NCI-H82 treated with DMSO at 0.1 percent for 48 hours (cell line): ENCODE measurements at regions not wholly inside any gene's neighbourhood (a gene's known extent, or its start where the extent isn't known, plus 50 kb on each side); places are given as distances from the start of the nearest gene placed in this dataset.
"Not testable (repeated sequence)": the region's sequence is repeated elsewhere in the genome, so short reads cannot be mapped to it uniquely, and the experiment has no call there.

Experiments
- DNase-seq: peaks from one replicate; lab custom pipeline; 2025; ENCODE audit not compliant: unreplicated experiment; lab: John Stamatoyannopoulos, UW

- DNase-seq, result no peak
Observed at GRCh38 chr1:67611846-67612245, 73.2 kb upstream of the GADD45A start.

- DNase-seq, result no peak
Observed at GRCh38 chr1:67612788-67613241, 72.2 kb upstream of the GADD45A start.

DNA sequence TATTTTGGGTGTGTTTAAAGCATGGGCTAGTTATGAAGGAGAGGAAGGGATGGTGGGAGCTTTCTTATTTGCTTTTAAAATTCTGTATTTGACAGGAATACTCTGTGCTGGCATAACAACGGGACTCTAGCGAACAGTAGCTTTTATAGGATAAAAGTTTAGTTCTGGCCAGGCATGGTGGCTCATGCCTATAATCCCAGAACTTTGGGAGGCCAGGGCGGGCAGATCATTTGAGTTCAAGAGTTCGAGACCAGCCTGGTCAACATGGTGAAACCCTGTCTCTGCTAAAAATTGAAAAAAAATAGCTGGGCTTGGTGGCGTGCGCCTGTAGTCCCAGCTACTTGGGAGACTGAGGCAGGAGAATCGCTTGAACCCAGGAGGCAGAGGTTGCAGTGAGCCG lies 71.5 kb upstream of the GADD45A start:
- not testable (repeated sequence) for DNase-seq

GRCh38 chr1:67614511-67614934 lies 70.5 kb upstream of the GADD45A start:
- DNase-seq, result no peak

DNA sequence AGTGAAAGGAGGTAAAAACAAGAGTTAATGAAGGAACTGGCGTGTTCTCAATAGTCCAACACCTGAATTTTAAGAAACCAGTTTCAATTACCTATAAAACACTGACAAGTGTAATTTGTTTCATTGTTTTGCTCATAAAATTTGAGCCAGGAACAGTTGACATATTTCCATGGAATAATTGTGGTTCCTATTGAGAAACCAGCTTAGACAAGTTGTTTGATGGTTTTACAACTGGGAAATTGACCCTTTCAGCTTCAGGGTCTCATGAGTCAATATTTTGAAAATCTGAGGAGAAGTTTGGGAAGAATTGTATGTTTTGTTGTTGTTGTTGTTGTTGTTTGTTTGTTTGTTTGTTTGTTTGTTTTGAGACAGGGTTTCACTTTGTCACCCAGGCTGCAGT lies 69.1 kb upstream of the GADD45A start:
- no peak for DNase-seq

GRCh38 chr1:67616394-67616985 lies 68.5 kb upstream of the GADD45A start:
- no peak for DNase-seq

DNA sequence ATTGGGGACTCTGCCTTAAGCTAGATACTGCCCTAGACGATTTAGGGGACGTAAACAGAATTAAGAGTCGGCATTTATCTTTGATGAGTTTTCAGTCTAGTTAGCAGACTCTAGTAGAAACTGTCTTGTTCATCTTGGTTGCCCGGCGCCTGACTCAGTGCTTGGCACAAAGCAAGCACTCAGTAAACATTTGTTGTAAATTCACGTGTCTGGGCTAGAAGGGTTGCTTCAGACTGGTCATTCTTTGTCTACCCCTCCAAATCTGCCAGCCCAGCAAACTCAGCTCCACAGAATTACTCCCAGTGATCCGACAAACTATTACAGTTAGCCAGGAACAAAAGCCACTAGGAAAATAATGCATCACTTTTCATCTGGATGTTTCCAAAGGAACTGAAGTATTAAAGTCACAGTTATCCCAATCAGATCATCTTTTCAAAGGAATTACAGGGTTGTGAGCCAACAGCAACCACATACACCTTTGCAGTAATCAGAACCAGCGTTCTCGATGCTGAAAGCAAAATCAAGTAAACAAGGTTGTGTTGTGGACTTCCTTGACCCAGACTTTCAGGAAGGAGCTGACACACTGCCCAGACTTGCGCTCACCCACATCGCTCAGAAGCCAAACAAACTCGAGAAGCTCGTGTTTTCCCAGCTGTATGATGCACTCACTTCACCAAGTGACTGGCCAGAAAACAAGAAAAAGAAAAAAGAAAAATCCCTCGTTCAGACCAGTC lies 66.5 kb upstream of the GADD45A start:
- DNase-seq, result no peak

- DNase-seq, result no peak
Observed at GRCh38 chr1:67619080-67619479, 65.9 kb upstream of the GADD45A start.

DNA sequence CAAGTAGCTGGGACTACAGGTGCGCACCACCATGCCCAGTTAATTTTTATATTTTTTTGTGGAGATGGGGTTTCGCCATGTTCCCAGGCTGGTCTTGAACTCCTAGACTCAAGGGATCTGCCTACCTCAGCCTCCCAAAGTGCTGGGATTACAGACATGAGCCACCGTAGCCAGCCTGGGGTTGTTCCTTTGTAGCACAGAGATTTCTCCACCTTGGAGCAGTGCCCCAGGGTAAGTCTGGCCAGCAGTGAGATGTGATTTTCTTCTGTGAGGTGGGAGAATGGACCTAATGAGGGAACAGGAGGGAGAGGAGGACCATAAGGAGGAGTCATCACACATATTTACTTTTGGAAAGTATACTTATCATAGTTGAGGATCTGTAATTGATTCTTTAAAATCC lies 61.1 kb upstream of the GADD45A start:
- no peak for DNase-seq

GRCh38 chr1:67624680-67625079 lies 60.3 kb upstream of the GADD45A start:
- DNase-seq, result no peak

GRCh38 chr1:67626090-67626860 lies 58.7 kb upstream of the GADD45A start:
- no peak for DNase-seq

- DNase-seq, result no peak
Observed at GRCh38 chr1:67626861-67627235, 58.2 kb upstream of the GADD45A start.

- DNase-seq, result no peak
Observed at GRCh38 chr1:67627336-67627735, 57.7 kb upstream of the GADD45A start.

GRCh38 chr1:67627906-67628305 lies 57.1 kb upstream of the GADD45A start:
- DNase-seq, result no peak

GRCh38 chr1:67629370-67630075 lies 55.5 kb upstream of the GADD45A start:
- DNase-seq, result no peak

GRCh38 chr1:67630438-67631045 lies 54.5 kb upstream of the GADD45A start:
- no peak for DNase-seq

DNA sequence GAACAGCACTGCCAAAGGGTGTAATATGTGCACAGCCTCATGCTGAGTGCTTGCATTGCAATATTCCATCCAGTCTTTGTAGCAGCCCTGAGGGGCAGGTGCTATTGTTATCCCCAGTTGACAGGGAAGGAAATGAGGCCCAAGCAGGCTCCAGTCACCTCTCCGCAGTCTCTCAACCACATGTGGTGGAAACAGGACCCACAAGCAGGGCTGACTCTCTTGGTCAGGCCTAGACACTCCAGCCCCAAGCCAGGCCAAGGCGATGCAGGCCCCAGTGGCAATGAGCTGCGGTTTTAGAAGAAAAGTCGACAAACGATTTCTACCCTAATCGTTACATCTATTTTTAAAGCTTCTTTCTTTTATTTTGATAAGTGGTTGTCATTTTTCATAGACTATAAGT lies 52.6 kb upstream of the GADD45A start:
- DNase-seq, result no peak

- DNase-seq, result no peak
Observed at GRCh38 chr1:67632811-67633655, 52.0 kb upstream of the GADD45A start.

- DNase-seq, result no peak
Observed at GRCh38 chr1:67634396-67634935, 50.5 kb upstream of the GADD45A start.
